HCT116 (cell line): ENCODE measurements at regions not wholly inside any gene's neighbourhood (a gene's known extent, or its start where the extent isn't known, plus 50 kb on each side); places are given as distances from the start of the nearest gene placed in this dataset.

Experiments used
- ATAC-seq: fragments of 200-7000 bp; cut with Tn5 transposase; 2 replicates; pipeline ENCODE4 v1.9.1; 2020; ENCODE audit warnings: mild to moderate bottlenecking, moderate library complexity
- BruUV-seq: library from RNA; stranded (reverse); fragments of 400-500 nt; replicated peaks from 2 replicates; lab custom pipeline; 2021; lab: Mats Ljungman, UMichigan
- CTCF ChIA-PET: fragments of 300-600 bp; sonication (Branson Sonifier 250); formaldehyde crosslinking; loops from one replicate; lab custom pipeline; 2021; ENCODE audit warnings: antibody characterized with exemption; lab: Charles Lee
- POLR2A ChIA-PET: fragments of 300-600, 350-600 bp; sonication (Branson Sonifier 250); formaldehyde crosslinking; loops from one replicate; lab custom pipeline; 2021; ENCODE audit warnings: antibody characterized with exemption; lab: Charles Lee
- RAD21 ChIA-PET, 2 experiments: fragments of 300-600 bp; sonication (Branson Sonifier 250); formaldehyde crosslinking; loops; one replicate each; lab custom pipeline; 2023; ENCODE audit warnings: low total read pairs in 2 of 2; ENCODE audit not compliant: uncharacterized antibody in 2 of 2, unreplicated experiment in 2 of 2, low non-redundant PET in 1 of 2; lab: Charles Lee
- DNase-seq: peaks from one replicate; pipeline ENCODE4 v3.0.0-alpha.2; 2010; ENCODE audit warnings: low read depth, low spot score
- H2AFZ ChIP-seq: fragments of 200-600 bp; shearing (Covaris generic), sonication (generic); 2 replicates; pipeline ENCODE4 v1.6.1; 2017; ENCODE audit warnings: low read depth, mixed run types, mixed read lengths, antibody characterized with exemption, low read length; ENCODE audit not compliant: poor library complexity, severe bottlenecking
- H3K27ac ChIP-seq: 2 replicates; pipeline ENCODE4 v1.5.1; 2012; ENCODE audit warnings: low read depth, low read length
- H3K27me3 ChIP-seq: fragments of 200-600 bp; sonication (generic); 2 replicates; pipeline ENCODE4 v1.6.1; 2016; ENCODE audit warnings: mixed run types, low read length, mixed read lengths; ENCODE audit not compliant: insufficient read depth
- H3K36me3 ChIP-seq, 2 experiments: fragments of 200-500 bp in 1 of 2; fragments of 200-600 bp in 1 of 2; sonication (Bioruptor generic) in 1 of 2; sonication (generic) in 1 of 2; 2 replicates each; pipeline versions ENCODE4 v1.5.1 to v1.6.1; 2014 to 2016; ENCODE audit warnings: low read length in 2 of 2, inconsistent platforms in 1 of 2, mixed read lengths in 1 of 2, mixed run types in 1 of 2; ENCODE audit not compliant: insufficient read depth in 2 of 2, control insufficient read depth in 1 of 2
- H3K4me1 ChIP-seq, 2 experiments: fragments of 200-600 bp in 1 of 2; sonication (generic) in 1 of 2; 2 replicates each; pipeline versions ENCODE4 v1.5.1 to v1.6.1; 2012 to 2017; ENCODE audit warnings: low read length in 2 of 2, inconsistent platforms in 1 of 2, mild to moderate bottlenecking in 1 of 2, mixed read lengths in 1 of 2, mixed run types in 1 of 2, moderate library complexity in 1 of 2; ENCODE audit not compliant: insufficient read depth in 2 of 2, control insufficient read depth in 1 of 2
- H3K4me2 ChIP-seq: fragments of 200-600 bp; sonication (generic); 2 replicates; pipeline ENCODE4 v1.6.1; 2017; ENCODE audit warnings: mixed run types, low read length, mixed read lengths
- H3K4me3 ChIP-seq, 2 experiments: fragments of 200-600 bp in 1 of 2; sonication (generic) in 1 of 2; replicated peaks in 1 of 2; 2 replicates each; pipeline ENCODE4 v1.5.1; 2011 to 2016; ENCODE audit warnings: low read length in 2 of 2, control low read depth in 1 of 2, low read depth in 1 of 2, mild to moderate bottlenecking in 1 of 2, mixed read lengths in 1 of 2, mixed run types in 1 of 2
- H3K79me2 ChIP-seq: fragments of 200-600 bp; sonication (generic); 2 replicates; pipeline ENCODE4 v1.6.1; 2017; ENCODE audit warnings: mild to moderate bottlenecking, mixed run types, low read length, moderate library complexity, mixed read lengths; ENCODE audit not compliant: insufficient read depth
- H3K9ac ChIP-seq: fragments of 200-600 bp; sonication (generic); 2 replicates; pipeline ENCODE4 v1.6.1; 2016; ENCODE audit warnings: low read length, mixed read lengths
- H3K9me2 ChIP-seq: fragments of 200-600 bp; sonication (generic), shearing (Covaris generic); 2 replicates; pipeline ENCODE4 v1.6.1; 2017; ENCODE audit warnings: mixed run types, mild to moderate bottlenecking, moderate library complexity; ENCODE audit not compliant: insufficient read depth
- H3K9me3 ChIP-seq, 2 experiments: fragments of 200-500 bp in 1 of 2; fragments of 200-600 bp in 1 of 2; sonication (Bioruptor generic) in 1 of 2; sonication (generic) in 1 of 2; 2 replicates each; pipeline ENCODE4 v1.6.1; 2014 to 2017; ENCODE audit warnings: low read length in 2 of 2, mixed read lengths in 2 of 2, inconsistent platforms in 1 of 2, low read depth in 1 of 2, mild to moderate bottlenecking in 1 of 2, mixed run types in 1 of 2, moderate library complexity in 1 of 2; ENCODE audit not compliant: control insufficient read depth in 1 of 2, insufficient read depth in 1 of 2
- H4K20me1 ChIP-seq: fragments of 200-600 bp; sonication (generic), shearing (Covaris generic); 2 replicates; pipeline ENCODE4 v1.6.1; 2017; ENCODE audit warnings: mixed run types, mild to moderate bottlenecking, moderate library complexity; ENCODE audit not compliant: insufficient read depth
- CBX3 ChIP-seq: IDR thresholded peaks from 2 replicates; pipeline ENCODE4 v1.6.1; 2012; ENCODE audit warnings: low read depth
- CEBPB ChIP-seq: IDR thresholded peaks from 2 replicates; pipeline ENCODE4 v1.6.1; 2012; ENCODE audit warnings: low read depth
- JUND ChIP-seq: IDR thresholded peaks from 2 replicates; pipeline ENCODE4 v1.6.1; 2012
- POLR2A ChIP-seq: IDR thresholded peaks from 2 replicates; pipeline ENCODE4 v1.7.0; 2011; ENCODE audit warnings: borderline replicate concordance; ENCODE audit not compliant: insufficient read depth, insufficient read length; ENCODE audit errors: extremely low read depth
- RAD21 ChIP-seq: IDR thresholded peaks from 2 replicates; pipeline ENCODE4 v1.6.1; 2012; ENCODE audit warnings: low read depth, mild to moderate bottlenecking
- SIN3A ChIP-seq: IDR thresholded peaks from 2 replicates; pipeline ENCODE4 v1.6.1; 2012; ENCODE audit warnings: low read depth
- SP1 ChIP-seq: IDR thresholded peaks from 2 replicates; pipeline ENCODE4 v1.6.1; 2012; ENCODE audit warnings: low read depth
- SRF ChIP-seq: IDR thresholded peaks from 2 replicates; pipeline ENCODE4 v1.6.1; 2012; ENCODE audit warnings: low read depth
- TCF7L2 ChIP-seq: IDR thresholded peaks from 2 replicates; pipeline ENCODE4 v1.7.0; 2011; ENCODE audit warnings: borderline replicate concordance, inconsistent platforms; ENCODE audit not compliant: insufficient read depth, insufficient read length; ENCODE audit errors: extremely low read depth
- YY1 ChIP-seq: IDR thresholded peaks from 2 replicates; pipeline ENCODE4 v1.6.1; 2011; ENCODE audit warnings: low read length, low read depth, moderate library complexity, mild to moderate bottlenecking; ENCODE audit not compliant: insufficient replicate concordance; ENCODE audit errors: extremely low read depth
- ZFX ChIP-seq: fragments of 450-650 bp; IDR thresholded peaks from 2 replicates; pipeline ENCODE4 v1.6.1; 2017
- ZNF274 ChIP-seq: fragments of 200-500 bp; sonication (Bioruptor generic); IDR thresholded peaks from 2 replicates; pipeline ENCODE4 v1.6.1; 2014; ENCODE audit warnings: mild to moderate bottlenecking, low read depth, low read length, inconsistent platforms
- intact Hi-C: fragments of 100-400 bp; cut with micrococcal nuclease; formaldehyde crosslinking; loops from 2 replicates; pipeline ENCODE4 v1.10.0; 2022
- TF ChIP-seq, protein P1 (sequence below): IDR thresholded peaks from 2 replicates; pipeline ENCODE4 v1.6.1; 2012
- TF ChIP-seq, protein P2 (sequence below): IDR thresholded peaks from 2 replicates; pipeline ENCODE4 v1.6.1; 2012

DNA sequence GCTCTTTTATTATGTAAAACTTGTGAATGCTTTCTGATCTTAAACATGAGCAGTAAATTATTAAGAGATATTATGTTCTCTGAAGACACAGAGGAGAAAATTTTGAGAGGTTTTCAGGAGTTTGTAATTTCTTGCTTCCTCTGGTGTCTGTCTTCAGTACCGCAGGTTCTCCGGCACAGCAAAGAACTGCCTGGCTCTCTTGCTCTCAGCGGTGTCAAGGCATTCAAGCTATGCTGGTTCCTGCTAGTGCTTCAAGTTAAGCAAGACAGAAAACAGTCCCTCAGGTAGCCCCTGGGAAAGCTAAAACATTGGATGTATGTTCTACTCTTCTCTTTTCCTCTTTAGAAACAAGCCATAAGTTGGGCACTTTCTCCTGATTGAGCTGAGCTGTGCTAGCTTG lies 120.2 kb upstream of the CENPE start:
- intact Hi-C loops, result no loop called here
- H3K4me1 ChIP-seq, result no peaks in the 10 kb centered on the region
- H3K9me2 ChIP-seq, result no peaks in the 10 kb centered on the region
- POLR2A ChIA-PET, result no interaction called here
- no peak overlapping the region for H3K27ac ChIP-seq
- no peak overlapping the region for H2AFZ ChIP-seq
- CTCF ChIA-PET, result no interaction called here
- no peaks in the 10 kb centered on the region for H3K79me2 ChIP-seq
- no peaks in the 10 kb centered on the region for H3K27me3 ChIP-seq
- TF ChIP-seq, protein P1, sequence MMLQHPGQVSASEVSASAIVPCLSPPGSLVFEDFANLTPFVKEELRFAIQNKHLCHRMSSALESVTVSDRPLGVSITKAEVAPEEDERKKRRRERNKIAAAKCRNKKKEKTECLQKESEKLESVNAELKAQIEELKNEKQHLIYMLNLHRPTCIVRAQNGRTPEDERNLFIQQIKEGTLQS, result no peak
- TF ChIP-seq POLR2A (no peak), SRF (no peak), CEBPB (no peak), SIN3A (no peak), SP1 (no peak), ZNF274 (no peak), JUND (no peak), TCF7L2 (no peak), CBX3 (no peak), ZFX (no peak)
- TF ChIP-seq, protein P2, sequence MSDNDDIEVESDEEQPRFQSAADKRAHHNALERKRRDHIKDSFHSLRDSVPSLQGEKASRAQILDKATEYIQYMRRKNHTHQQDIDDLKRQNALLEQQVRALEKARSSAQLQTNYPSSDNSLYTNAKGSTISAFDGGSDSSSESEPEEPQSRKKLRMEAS, result no peak
- RAD21 ChIA-PET, result no interaction called here
- H3K9ac ChIP-seq, result no peak overlapping the region
- DNase-seq (no peak), ATAC-seq (no peak)
- no peaks in the 10 kb centered on the region for H4K20me1 ChIP-seq
- no peak overlapping the region for H3K4me3 ChIP-seq
- H3K36me3 ChIP-seq, result no peaks in the 10 kb centered on the region
- no peaks in the 10 kb centered on the region; a peak in 1 of 4 replicates for H3K9me3 ChIP-seq
- BruUV-seq, result no TSS peak
- no peak overlapping the region for H3K4me2 ChIP-seq

DNA sequence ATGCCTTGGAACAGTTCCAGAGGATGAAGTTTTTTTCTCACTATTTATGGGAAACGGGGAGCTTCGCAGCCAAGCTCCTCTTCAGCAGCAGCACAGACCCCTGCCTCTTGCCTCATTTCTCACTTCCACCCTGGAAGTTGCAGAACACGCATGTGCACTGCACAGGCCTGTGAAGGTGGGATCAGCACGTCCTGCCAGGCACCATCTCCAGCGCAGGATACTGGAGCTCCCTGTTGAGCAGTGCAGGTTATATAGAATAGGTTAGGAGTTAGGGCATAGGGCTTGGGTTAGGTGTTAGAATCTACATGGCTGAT lies 110.1 kb upstream of the CENPE start:
- ATAC-seq (no peak), DNase-seq (no peak)
- no peaks in the 10 kb centered on the region for H3K27me3 ChIP-seq
- H4K20me1 ChIP-seq, result no peaks in the 10 kb centered on the region
- no peaks in the 10 kb centered on the region for H3K9me3 ChIP-seq
- ChIA-PET RAD21 (no interaction called here), POLR2A (interaction anchor here (1.4 kb wide), 1 partner anchor 13 kb away, joined by 5 read pairs; no protein-coding TSS in a partner anchor), CTCF (no interaction called here)
- no peak overlapping the region for H3K9ac ChIP-seq
- intact Hi-C loops, result no loop called here
- no peaks in the 10 kb centered on the region for H3K9me2 ChIP-seq
- no peak for TF ChIP-seq SP1
- no peak for TF ChIP-seq YY1
- no peak for TF ChIP-seq POLR2A
- TF ChIP-seq JUND, result no peak
- TF ChIP-seq SRF, result no peak
- TF ChIP-seq RAD21, result no peak
- TF ChIP-seq, protein P2, result no peak
- peaks cover 0 to 2% of the 10 kb centered on the region in 2 experiments; a peak in 1 of 4 replicates for H3K4me1 ChIP-seq
- H3K27ac ChIP-seq, result no peak overlapping the region
- H3K36me3 ChIP-seq, result no peaks in the 10 kb centered on the region
- BruUV-seq, result no TSS peak
- H3K4me2 ChIP-seq, result no peak overlapping the region
- H3K4me3 ChIP-seq, result no peak overlapping the region
- no peaks in the 10 kb centered on the region for H3K79me2 ChIP-seq
- no peak overlapping the region for H2AFZ ChIP-seq
